ENCODE measurements at regions not wholly inside any gene's neighbourhood (a gene's known extent, or its start where the extent isn't known, plus 50 kb on each side); places are given as distances from the start of the nearest gene placed in this dataset.

DNA sequence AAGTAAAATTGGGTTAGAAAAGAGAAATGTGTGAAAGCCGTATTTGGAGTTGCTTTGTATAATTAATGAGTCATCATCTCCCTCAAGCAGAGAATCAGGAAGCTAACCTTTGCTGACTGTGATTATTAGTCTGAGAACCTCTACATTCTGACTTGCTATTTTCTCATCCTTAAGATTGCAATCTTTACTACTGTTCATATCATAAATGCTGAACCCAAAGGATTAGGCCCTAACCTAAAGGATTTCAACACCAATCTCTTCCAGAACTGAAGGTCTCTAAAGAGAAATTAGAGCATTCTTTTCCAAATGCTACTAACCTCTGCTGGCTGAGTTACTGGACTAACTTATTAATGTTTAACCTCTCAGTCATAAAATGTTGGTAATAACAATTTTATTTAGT is 538.1 kb upstream of the MEF2C start:
- no peak for DNase-seq (ENCODE audit: low spot score in 2 of 2)
- Histone ChIP-seq H3K9me3 (no peaks in the 10 kb centered on the region), H3K36me3 (no peaks in the 10 kb centered on the region), H3K27me3 (no peaks in the 10 kb centered on the region), H3K4me3 (no peak overlapping the region), H3K27ac (no peak overlapping the region), H3K4me1 (no peaks in the 10 kb centered on the region)
- TF ChIP-seq, protein P1, sequence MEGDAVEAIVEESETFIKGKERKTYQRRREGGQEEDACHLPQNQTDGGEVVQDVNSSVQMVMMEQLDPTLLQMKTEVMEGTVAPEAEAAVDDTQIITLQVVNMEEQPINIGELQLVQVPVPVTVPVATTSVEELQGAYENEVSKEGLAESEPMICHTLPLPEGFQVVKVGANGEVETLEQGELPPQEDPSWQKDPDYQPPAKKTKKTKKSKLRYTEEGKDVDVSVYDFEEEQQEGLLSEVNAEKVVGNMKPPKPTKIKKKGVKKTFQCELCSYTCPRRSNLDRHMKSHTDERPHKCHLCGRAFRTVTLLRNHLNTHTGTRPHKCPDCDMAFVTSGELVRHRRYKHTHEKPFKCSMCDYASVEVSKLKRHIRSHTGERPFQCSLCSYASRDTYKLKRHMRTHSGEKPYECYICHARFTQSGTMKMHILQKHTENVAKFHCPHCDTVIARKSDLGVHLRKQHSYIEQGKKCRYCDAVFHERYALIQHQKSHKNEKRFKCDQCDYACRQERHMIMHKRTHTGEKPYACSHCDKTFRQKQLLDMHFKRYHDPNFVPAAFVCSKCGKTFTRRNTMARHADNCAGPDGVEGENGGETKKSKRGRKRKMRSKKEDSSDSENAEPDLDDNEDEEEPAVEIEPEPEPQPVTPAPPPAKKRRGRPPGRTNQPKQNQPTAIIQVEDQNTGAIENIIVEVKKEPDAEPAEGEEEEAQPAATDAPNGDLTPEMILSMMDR (IDR thresholded peaks at IDR 0.05) = no peak
- intact Hi-C loops (cut with DNase I) = no loop called here

DNA sequence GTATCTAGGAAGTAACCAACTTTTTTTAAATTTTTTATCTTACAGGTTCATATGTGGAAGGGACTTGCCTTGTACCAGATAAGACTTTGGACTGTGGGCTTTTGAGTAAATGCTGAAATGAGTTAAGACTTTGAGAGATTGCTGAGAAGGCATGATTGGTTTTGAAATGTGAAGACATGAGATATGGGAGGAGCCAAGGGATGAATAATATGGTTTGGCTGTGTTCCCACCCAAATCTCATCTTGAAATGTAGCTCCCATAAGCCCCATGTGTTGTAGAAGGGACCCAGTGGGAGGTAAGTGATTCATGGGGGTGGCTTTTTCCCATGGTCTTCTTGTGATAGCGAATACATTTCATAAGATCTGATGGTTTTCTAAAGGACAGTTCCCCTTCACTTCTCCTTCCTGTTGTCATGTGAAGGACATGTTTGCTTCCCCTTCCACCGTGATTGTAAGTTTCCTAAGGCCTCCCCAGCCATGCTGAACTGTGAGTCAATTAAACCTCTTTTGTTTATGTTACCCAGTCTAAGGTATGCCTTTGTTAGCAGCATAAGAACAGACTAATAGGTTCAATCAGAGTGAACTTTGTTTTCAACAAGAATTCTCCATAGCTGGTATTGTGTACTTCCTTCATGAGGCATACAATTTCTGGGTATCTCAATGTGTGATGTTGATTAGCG is 535.6 kb upstream of the MEF2C start:
- no peak for DNase-seq (ENCODE audit: low spot score in 2 of 2)
- intact Hi-C loops (cut with DNase I) = no loop called here
- H3K9me3 ChIP-seq = no peaks in the 10 kb centered on the region
- TF ChIP-seq, protein P1 (IDR thresholded peaks at IDR 0.05) = no peak
- no peak overlapping the region for H3K4me3 ChIP-seq
- H3K36me3 ChIP-seq = no peaks in the 10 kb centered on the region
- H3K4me1 ChIP-seq = no peaks in the 10 kb centered on the region
- no peak overlapping the region for H3K27ac ChIP-seq
- H3K27me3 ChIP-seq = no peaks in the 10 kb centered on the region

DNA sequence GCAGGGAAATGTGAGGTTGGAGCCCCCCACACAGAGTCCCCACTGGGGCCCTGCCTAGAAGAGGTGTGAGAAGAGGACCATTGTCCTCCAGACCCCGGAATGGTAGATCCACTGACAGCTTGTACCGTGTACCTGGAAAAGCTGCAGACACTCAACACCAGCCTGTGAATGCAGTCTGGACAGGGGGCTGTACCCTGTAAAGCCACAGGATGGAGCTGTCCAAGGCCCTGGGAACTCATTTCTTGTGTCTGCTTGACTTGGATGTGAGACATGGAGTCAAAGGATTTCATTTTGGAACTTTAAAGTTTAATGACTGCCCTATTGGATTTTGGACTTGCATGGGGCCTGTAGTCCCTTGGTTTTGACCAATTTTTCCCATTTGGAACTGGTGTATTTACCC is 535.0 kb upstream of the MEF2C start:
- no peak for DNase-seq (ENCODE audit: low spot score in 2 of 2)
- Histone ChIP-seq H3K27ac (no peak overlapping the region), H3K36me3 (no peaks in the 10 kb centered on the region), H3K4me3 (no peak overlapping the region), H3K27me3 (no peaks in the 10 kb centered on the region), H3K4me1 (no peaks in the 10 kb centered on the region), H3K9me3 (no peaks in the 10 kb centered on the region)
- TF ChIP-seq, protein P1 (IDR thresholded peaks at IDR 0.05) = no peak
- intact Hi-C loops (cut with DNase I) = no loop called here

DNA sequence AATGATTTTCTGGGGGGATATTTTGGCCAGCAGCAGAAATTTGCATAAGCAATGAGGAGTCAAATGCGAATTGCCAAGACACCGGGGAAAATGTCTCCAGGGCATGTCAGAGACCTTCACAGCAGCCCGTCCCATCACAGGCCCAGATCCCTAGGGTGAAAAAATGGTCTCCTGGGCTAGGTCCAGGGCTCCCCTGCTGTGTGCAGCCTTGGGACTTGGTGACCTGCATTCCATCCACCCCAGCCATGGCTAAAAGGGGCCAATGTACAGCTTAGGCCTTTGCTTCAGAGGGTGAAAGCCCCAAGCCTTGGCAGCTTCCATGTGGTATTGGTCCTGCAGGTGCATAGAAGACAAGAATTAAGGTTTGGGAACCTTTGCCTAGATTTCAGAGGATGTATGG is 534.5 kb upstream of the MEF2C start:
- H3K36me3 ChIP-seq = no peaks in the 10 kb centered on the region
- no peaks in the 10 kb centered on the region for H3K9me3 ChIP-seq
- TF ChIP-seq, protein P1 (IDR thresholded peaks at IDR 0.05) = no peak
- intact Hi-C loops (cut with DNase I) = no loop called here
- no peak overlapping the region for H3K4me3 ChIP-seq
- no peaks in the 10 kb centered on the region for H3K27me3 ChIP-seq
- no peaks in the 10 kb centered on the region for H3K4me1 ChIP-seq
- DNase-seq (ENCODE audit: low spot score in 2 of 2) = no peak
- no peak overlapping the region for H3K27ac ChIP-seq

DNA sequence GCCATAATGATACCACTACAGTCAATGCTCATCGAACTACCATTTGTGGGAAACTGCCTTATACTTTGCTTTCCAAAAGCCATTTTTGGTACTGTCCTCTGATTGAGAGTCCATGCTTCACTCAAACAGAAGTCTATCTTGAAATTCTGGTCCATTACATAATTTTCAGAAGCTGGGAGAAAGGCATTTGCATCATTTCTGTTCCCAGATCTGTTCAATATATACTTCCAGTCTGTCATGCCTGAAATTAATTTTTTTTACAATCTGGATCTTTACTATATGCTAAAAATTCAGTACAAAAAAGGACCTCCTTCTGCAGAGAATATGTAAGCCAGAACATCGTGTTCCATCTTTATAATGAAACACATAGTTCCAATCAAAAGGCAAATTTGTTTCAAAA is 528.9 kb upstream of the MEF2C start:
- H3K4me1 ChIP-seq = no peaks in the 10 kb centered on the region
- H3K4me3 ChIP-seq = no peak overlapping the region
- no peak for DNase-seq (ENCODE audit: low spot score in 2 of 2)
- intact Hi-C loops (cut with DNase I) = no loop called here
- H3K36me3 ChIP-seq = no peaks in the 10 kb centered on the region
- no peaks in the 10 kb centered on the region for H3K27me3 ChIP-seq
- TF ChIP-seq, protein P1 (IDR thresholded peaks at IDR 0.05) = no peak
- no peak overlapping the region for H3K27ac ChIP-seq
- H3K9me3 ChIP-seq = no peaks in the 10 kb centered on the region

DNA sequence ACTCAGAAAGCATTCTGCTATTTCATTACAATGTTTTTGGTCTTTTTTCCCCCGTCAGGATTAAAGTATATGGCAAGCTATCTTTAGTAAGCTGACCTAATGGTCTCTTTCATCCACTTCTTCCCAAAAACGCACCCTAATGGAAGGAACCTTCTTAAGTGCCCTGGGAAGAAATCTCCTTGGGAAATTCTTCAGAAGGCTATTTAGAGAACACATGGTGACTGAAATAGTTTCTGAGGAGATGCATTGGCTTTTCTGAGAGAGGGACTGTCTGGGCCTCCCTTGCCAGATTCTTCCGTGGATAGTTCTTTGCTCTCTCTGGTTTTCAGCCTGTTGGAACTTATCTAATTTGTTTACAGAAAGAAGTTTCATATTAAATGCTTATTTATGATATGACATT is 524.1 kb upstream of the MEF2C start:
- Histone ChIP-seq H3K9me3 (no peaks in the 10 kb centered on the region), H3K27ac (no peak overlapping the region), H3K27me3 (no peaks in the 10 kb centered on the region), H3K4me1 (no peaks in the 10 kb centered on the region), H3K4me3 (no peak overlapping the region), H3K36me3 (no peaks in the 10 kb centered on the region)
- TF ChIP-seq, protein P1 (IDR thresholded peaks at IDR 0.05) = no peak
- DNase-seq (ENCODE audit: low spot score in 2 of 2) = no peak
- intact Hi-C loops (cut with DNase I) = no loop called here
